Glomerular visceral epithelial cell (primary cell): ENCODE measurements at regions not wholly inside any gene's neighbourhood (a gene's known extent, or its start where the extent isn't known, plus 50 kb on each side); places are given as distances from the start of the nearest gene placed in this dataset.
"Not testable (repeated sequence)": the region's sequence is repeated elsewhere in the genome, so short reads cannot be mapped to it uniquely, and the experiment has no call there.

Source experiments
- DNase-seq: peaks from one replicate; pipeline ENCODE4 v3.0.0-alpha.2; 2016; ENCODE audit errors: extremely low spot score

GRCh38 chr6:167208819-167209576 is 51.2 kb upstream of the GPR31 start:
- no peak for DNase-seq

GRCh38 chr6:167209577-167209975 is 51.8 kb upstream of the GPR31 start:
- DNase-seq = no peak

- no peak for DNase-seq
These were observed 52.9 kb upstream of the GPR31 start for GRCh38 chr6:167210375-167211294.

GRCh38 chr6:167211295-167211648 is 53.5 kb upstream of the GPR31 start:
- DNase-seq = no peak

GRCh38 chr6:167211881-167212712 is 54.3 kb upstream of the GPR31 start:
- DNase-seq = no peak

- no peak for DNase-seq
These were observed 54.9 kb upstream of the GPR31 start for GRCh38 chr6:167212713-167213005.

- DNase-seq = no peak
These were observed 56.4 kb upstream of the GPR31 start for GRCh38 chr6:167214206-167214605.

- not testable (repeated sequence) for DNase-seq
These were observed 57.9 kb upstream of the GPR31 start for GRCh38 chr6:167215429-167216250.

- DNase-seq = not testable (repeated sequence)
These were observed 58.7 kb upstream of the GPR31 start for GRCh38 chr6:167216390-167217050.

GRCh38 chr6:167217073-167217472 is 59.3 kb upstream of the GPR31 start:
- DNase-seq = not testable (repeated sequence)

GRCh38 chr6:167217951-167218759 is 60.4 kb upstream of the GPR31 start:
- peak; percentile 17 for DNase-seq

GRCh38 chr6:167219079-167219478 is 61.3 kb upstream of the GPR31 start:
- not testable (repeated sequence) for DNase-seq

- no peak for DNase-seq
These were observed 62.3 kb upstream of the GPR31 start for GRCh38 chr6:167219967-167220512.

- DNase-seq = no peak
These were observed 63.8 kb upstream of the GPR31 start for GRCh38 chr6:167221400-167222201.

- not testable (repeated sequence) for DNase-seq
These were observed 65.3 kb upstream of the UNC93A start for GRCh38 chr6:167225566-167226382.

GRCh38 chr6:167226383-167226685 is 64.8 kb upstream of the UNC93A start:
- no peak for DNase-seq

GRCh38 chr6:167226791-167227190 is 64.3 kb upstream of the UNC93A start:
- no peak for DNase-seq

- no peak for DNase-seq
These were observed 63.1 kb upstream of the UNC93A start for GRCh38 chr6:167227984-167228383.
